GM12878 (cell line): ENCODE measurements at regions not wholly inside any gene's neighbourhood (a gene's known extent, or its start where the extent isn't known, plus 50 kb on each side); places are given as distances from the start of the nearest gene placed in this dataset.

Source experiments
- ATAC-seq: fragments of 200-7000 bp; cut with Tn5 transposase; 3 replicates; pipeline ENCODE4 v1.9.1; 2020; ENCODE audit warnings: mild to moderate bottlenecking, moderate library complexity
- BruUV-seq: library from RNA; stranded (reverse); fragments of 400-500 nt; replicated peaks from 2 replicates; lab custom pipeline; 2021; lab: Mats Ljungman, UMichigan
- CTCF ChIA-PET: fragments of 300-600 bp; sonication (Branson Sonifier 250); formaldehyde crosslinking; extraction: SDS; loops from one replicate; lab custom pipeline; 2021; ENCODE audit warnings: inconsistent platforms; lab: Yijun Ruan, JAX
- POLR2A ChIA-PET: fragments of 350-600 bp; formaldehyde crosslinking; extraction: SDS; loops from one replicate; lab custom pipeline; 2021; ENCODE audit warnings: inconsistent platforms; lab: Charles Lee
- RAD21 ChIA-PET: fragments of 300-600 bp; sonication (Branson Sonifier 250); formaldehyde crosslinking; loops from one replicate; lab custom pipeline; 2023; ENCODE audit warnings: antibody characterized with exemption; ENCODE audit not compliant: unreplicated experiment; lab: Charles Lee
- SMC1A ChIA-PET: fragments of 300-600 bp; sonication (Branson Sonifier 250); formaldehyde crosslinking; loops from one replicate; lab custom pipeline; 2023; ENCODE audit not compliant: unreplicated experiment, uncharacterized antibody; lab: Charles Lee
- DNase-seq: peaks from one replicate; pipeline ENCODE4 v3.0.0-alpha.2; 2011; ENCODE audit warnings: low read depth, low spot score
- FAIRE-seq: peaks from 3 replicates; lab custom pipeline; 2011; peaks lifted over from hg19 to GRCh38; lab: Jason Lieb, UNC
- H2AFZ ChIP-seq: 2 replicates; pipeline ENCODE4 v1.6.0; 2011; ENCODE audit warnings: low read depth, low read length, control low read depth; ENCODE audit not compliant: control insufficient read depth
- H3K27ac ChIP-seq: 2 replicates; pipeline ENCODE4 v1.5.1; 2011; ENCODE audit warnings: control low read depth; ENCODE audit not compliant: control insufficient read depth, insufficient read depth
- H3K27me3 ChIP-seq, 2 experiments: replicated peaks in 1 of 2; 2 replicates each; pipeline versions ENCODE4 v1.6.0 to v1.6.1; 2011; ENCODE audit warnings: low read length in 1 of 2; ENCODE audit not compliant: control insufficient read depth in 2 of 2, insufficient read depth in 2 of 2
- H3K36me3 ChIP-seq, 2 experiments: 2 replicates each; pipeline ENCODE4 v1.5.1; 2011; ENCODE audit warnings: low read length in 1 of 2; ENCODE audit not compliant: control insufficient read depth in 2 of 2, insufficient read depth in 2 of 2
- H3K4me1 ChIP-seq: 2 replicates; pipeline ENCODE4 v1.6.1; 2011; ENCODE audit warnings: mild to moderate bottlenecking, low read length, moderate library complexity, mixed read lengths; ENCODE audit not compliant: control insufficient read depth, insufficient read depth
- H3K4me2 ChIP-seq: 2 replicates; pipeline ENCODE4 v1.6.0; 2011; ENCODE audit warnings: control low read depth; ENCODE audit not compliant: control insufficient read depth, insufficient read depth
- H3K4me3 ChIP-seq: fragments of 200-600 bp; sonication (generic); 2 replicates; pipeline ENCODE4 v1.5.1; 2016
- H3K79me2 ChIP-seq: 2 replicates; pipeline ENCODE4 v1.6.0; 2011; ENCODE audit warnings: low read length; ENCODE audit not compliant: control insufficient read depth, insufficient read depth
- H3K9ac ChIP-seq: 2 replicates; pipeline ENCODE4 v1.8.0; 2011; ENCODE audit warnings: low read length, control low read depth, mixed read lengths; ENCODE audit not compliant: control insufficient read depth, insufficient read depth
- H3K9me3 ChIP-seq: replicated peaks from 3 replicates; pipeline ENCODE4 v1.5.1; 2011; ENCODE audit warnings: mild to moderate bottlenecking, low read length; ENCODE audit not compliant: control insufficient read depth, insufficient read depth
- H4K20me1 ChIP-seq: 2 replicates; pipeline ENCODE4 v1.6.0; 2011; ENCODE audit not compliant: control insufficient read depth, insufficient read depth
- ATF2 ChIP-seq: IDR thresholded peaks from 2 replicates; pipeline ENCODE4 v1.6.1; 2012; ENCODE audit warnings: low read length, inconsistent platforms
- CEBPB ChIP-seq, 2 experiments: fragments of 150-350 bp in 1 of 2; IDR thresholded peaks; 2 replicates each; pipeline ENCODE4 v1.6.1; 2012 to 2014; ENCODE audit warnings: low read depth in 2 of 2, low read length in 2 of 2, borderline replicate concordance in 1 of 2, inconsistent platforms in 1 of 2
- CHD1 ChIP-seq: IDR thresholded peaks from 2 replicates; pipeline ENCODE4 v1.6.1; 2012; ENCODE audit warnings: low read depth, low read length, improper control_type of control experiment
- CHD4 ChIP-seq: fragments of 200-600 bp; sonication (generic); IDR thresholded peaks from 2 replicates; pipeline ENCODE4 v1.6.1; 2016; ENCODE audit warnings: mild to moderate bottlenecking
- DPF2 ChIP-seq: fragments of 450-650 bp; IDR thresholded peaks from 2 replicates; pipeline ENCODE4 v1.6.1; 2017; ENCODE audit warnings: mild to moderate bottlenecking
- EP300 ChIP-seq, 2 experiments: fragments of 150-350 bp in 1 of 2; IDR thresholded peaks; 2 replicates each; pipeline ENCODE4 v1.6.1; 2011 to 2012; ENCODE audit warnings: low read depth in 2 of 2, low read length in 2 of 2, borderline replicate concordance in 1 of 2, improper control_type of control experiment in 1 of 2, inconsistent platforms in 1 of 2; ENCODE audit not compliant: control insufficient read depth in 1 of 2
- FOXM1 ChIP-seq: IDR thresholded peaks from 2 replicates; pipeline ENCODE4 v1.6.1; 2012; ENCODE audit warnings: low read depth, mild to moderate bottlenecking, inconsistent platforms, low read length, moderate library complexity
- IKZF2 ChIP-seq, 2 experiments: fragments of 450-650 bp; IDR thresholded peaks; 2 replicates each; pipeline ENCODE4 v1.6.1; 2017; ENCODE audit warnings: mild to moderate bottlenecking in 2 of 2, moderate library complexity in 2 of 2
- NKRF ChIP-seq: fragments of 450-650 bp; conservative IDR thresholded peaks from 2 replicates; pipeline ENCODE4 v1.6.1; 2017; ENCODE audit warnings: mild to moderate bottlenecking, moderate library complexity
- ZNF217 ChIP-seq: fragments of 450-650 bp; IDR thresholded peaks from 2 replicates; pipeline ENCODE4 v1.6.1; 2017; ENCODE audit warnings: antibody characterized with exemption, mild to moderate bottlenecking
- ZNF592 ChIP-seq: fragments of 450-650 bp; IDR thresholded peaks from 2 replicates; pipeline ENCODE4 v1.6.1; 2017; ENCODE audit warnings: mild to moderate bottlenecking, moderate library complexity
- WGBS: methylation state at CpG from one replicate; pipeline ENCODE4 v1.1.6; 2016; ENCODE audit warnings: low lambda C conversion rate; ENCODE audit not compliant: insufficient replicate concordance, insufficient coverage; ENCODE audit errors: missing lambda C conversion rate; 5-methylcytosine and 5-hydroxymethylcytosine counted together
- in situ Hi-C: fragments of 300-500 bp; cut with MboI; formaldehyde crosslinking; loops from 9 replicates; pipeline ENCODE4 v1.14.3; 2018; ENCODE audit warnings: mixed read lengths
- intact Hi-C: fragments of 100-400 bp; cut with micrococcal nuclease; formaldehyde crosslinking; loops from one replicate; pipeline ENCODE4 v1.14.2; 2022; ENCODE audit not compliant: unreplicated experiment

GRCh38 chr3:26997226-26997625 is 372.0 kb downstream of the NEK10 start (continued):
- TF ChIP-seq DPF2 = no peak

- POLR2A ChIA-PET = interaction anchor here (0.6 kb wide), 1 partner anchor 24 kb away, joined by 4 read pairs; no protein-coding TSS in a partner anchor
These were observed 358.3 kb downstream of the NEK10 start for GRCh38 chr3:27010834-27011233.

More at GRCh38 chr3:27010834-27011233, 358.3 kb downstream of the NEK10 start:
- no peak overlapping the region for H3K4me3 ChIP-seq
- SMC1A ChIA-PET = no interaction called here
- H2AFZ ChIP-seq = no peak overlapping the region
- DNase-seq (no peak), ATAC-seq (no peak), FAIRE-seq (no peak)
- no peak overlapping the region for H3K27ac ChIP-seq
- H3K4me1 ChIP-seq = no peaks in the 10 kb centered on the region
- H3K9ac ChIP-seq = no peak overlapping the region
- no peak for TF ChIP-seq ATF2
- no peak for TF ChIP-seq CHD1
- no peak for TF ChIP-seq ZNF592
- no peak for TF ChIP-seq FOXM1
- no peak for TF ChIP-seq NKRF
- TF ChIP-seq IKZF2 (IDR thresholded peaks at IDR 0.05) = no peak
- no peak for TF ChIP-seq EP300 (IDR thresholded peaks at IDR 0.05; ENCODE audit: borderline replicate concordance in 1 of 2, control insufficient read depth in 1 of 2, low read depth in 2 of 2, low read length in 2 of 2)
- TF ChIP-seq CEBPB (IDR thresholded peaks at IDR 0.05; ENCODE audit: borderline replicate concordance in 1 of 2, low read depth in 2 of 2, low read length in 2 of 2) = no peak
- no peak for TF ChIP-seq CHD4
- TF ChIP-seq ZNF217 = no peak
- no peak overlapping the region for H3K4me2 ChIP-seq
- no TSS peak for BruUV-seq
- H3K79me2 ChIP-seq = no peaks in the 10 kb centered on the region
- 0% methylated on average over 1 of the region's 1 CpG for WGBS
- intact Hi-C loops = no loop called here
- in situ Hi-C loops = no loop called here
- no peaks in the 10 kb centered on the region for H4K20me1 ChIP-seq
- H3K36me3 ChIP-seq = no peaks in the 10 kb centered on the region
- RAD21 ChIA-PET = interaction anchor here (0.9 kb wide), 1 partner anchor 39 kb away, joined by 3 read pairs; no protein-coding TSS in a partner anchor
- H3K27me3 ChIP-seq = no peaks in the 10 kb centered on the region
- H3K9me3 ChIP-seq = no peaks in the 10 kb centered on the region
- CTCF ChIA-PET = interaction anchor here (1.0 kb wide), 1 partner anchor 12 kb away, joined by 3 read pairs; no protein-coding TSS in a partner anchor
